ENCODE measurements at regions not wholly inside any gene's neighbourhood (a gene's known extent, or its start where the extent isn't known, plus 50 kb on each side); places are given as distances from the start of the nearest gene placed in this dataset.

- TF ChIP-seq OSR1 (CRISPR knock-in tag; IDR thresholded peaks at IDR 0.05) = no peak
- no peak for TF ChIP-seq ZNF70 (CRISPR knock-in tag; IDR thresholded peaks at IDR 0.05)
Measured at GRCh38 chr1:69203166-69203565, 364.6 kb upstream of the LRRC7 start (continued).

GRCh38 chr1:69213644-69214043, 354.1 kb upstream of the LRRC7 start:
- ATAC-seq = no peak

GRCh38 chr1:69215883-69216282, 351.8 kb upstream of the LRRC7 start:
- ATAC-seq = no peak

More at GRCh38 chr1:69213644-69214043, 354.1 kb upstream of the LRRC7 start:
- TF ChIP-seq ZFP3 (CRISPR knock-in tag; IDR thresholded peaks at IDR 0.05) (no peak), ZNF8 (CRISPR knock-in tag; IDR thresholded peaks at IDR 0.05) (no peak), POU6F1 (CRISPR knock-in tag; IDR thresholded peaks at IDR 0.05; ENCODE audit: borderline replicate concordance, low read depth) (no peak), BACH2 (CRISPR knock-in tag; IDR thresholded peaks at IDR 0.05; ENCODE audit: borderline replicate concordance) (no peak), ZC3H10 (CRISPR knock-in tag; IDR thresholded peaks at IDR 0.05) (no peak), TSHZ2 (CRISPR knock-in tag; IDR thresholded peaks at IDR 0.05) (no peak), CSRNP3 (CRISPR knock-in tag; IDR thresholded peaks at IDR 0.05) (no peak), ZNF565 (CRISPR knock-in tag; conservative IDR thresholded peaks at IDR 0.05; ENCODE audit: low read depth) (no peak), PATZ1 (CRISPR knock-in tag; IDR thresholded peaks at IDR 0.05; ENCODE audit: borderline replicate concordance) (no peak), ESRRG (CRISPR knock-in tag; IDR thresholded peaks at IDR 0.05) (no peak)

More at GRCh38 chr1:69215883-69216282, 351.8 kb upstream of the LRRC7 start:
- TF ChIP-seq PATZ1 (CRISPR knock-in tag; IDR thresholded peaks at IDR 0.05; ENCODE audit: borderline replicate concordance) (no peak), ISL1 (CRISPR knock-in tag; IDR thresholded peaks at IDR 0.05) (no peak), ZFP30 (CRISPR knock-in tag; IDR thresholded peaks at IDR 0.05) (no peak), TCF4 (CRISPR knock-in tag; IDR thresholded peaks at IDR 0.05; ENCODE audit: borderline replicate concordance) (no peak), OSR1 (CRISPR knock-in tag; IDR thresholded peaks at IDR 0.05) (no peak), TSHZ2 (CRISPR knock-in tag; IDR thresholded peaks at IDR 0.05) (no peak)
